HCT116 (cell line): ENCODE measurements at regions not wholly inside any gene's neighbourhood (a gene's known extent, or its start where the extent isn't known, plus 50 kb on each side); places are given as distances from the start of the nearest gene placed in this dataset.

Experiments used
- ATAC-seq: fragments of 200-7000 bp; cut with Tn5 transposase; 2 replicates; pipeline ENCODE4 v1.9.1; 2020; ENCODE audit warnings: mild to moderate bottlenecking, moderate library complexity
- BruUV-seq: library from RNA; stranded (reverse); fragments of 400-500 nt; replicated peaks from 2 replicates; lab custom pipeline; 2021; lab: Mats Ljungman, UMichigan
- CTCF ChIA-PET: fragments of 300-600 bp; sonication (Branson Sonifier 250); formaldehyde crosslinking; loops from one replicate; lab custom pipeline; 2021; ENCODE audit warnings: antibody characterized with exemption; lab: Charles Lee
- POLR2A ChIA-PET: fragments of 300-600, 350-600 bp; sonication (Branson Sonifier 250); formaldehyde crosslinking; loops from one replicate; lab custom pipeline; 2021; ENCODE audit warnings: antibody characterized with exemption; lab: Charles Lee
- RAD21 ChIA-PET, 2 experiments: fragments of 300-600 bp; sonication (Branson Sonifier 250); formaldehyde crosslinking; loops; one replicate each; lab custom pipeline; 2023; ENCODE audit warnings: low total read pairs in 2 of 2; ENCODE audit not compliant: uncharacterized antibody in 2 of 2, unreplicated experiment in 2 of 2, low non-redundant PET in 1 of 2; lab: Charles Lee
- DNase-seq: peaks from one replicate; pipeline ENCODE4 v3.0.0-alpha.2; 2010; ENCODE audit warnings: low read depth, low spot score
- H2AFZ ChIP-seq: fragments of 200-600 bp; shearing (Covaris generic), sonication (generic); 2 replicates; pipeline ENCODE4 v1.6.1; 2017; ENCODE audit warnings: low read depth, mixed run types, mixed read lengths, antibody characterized with exemption, low read length; ENCODE audit not compliant: poor library complexity, severe bottlenecking
- H3K27ac ChIP-seq: 2 replicates; pipeline ENCODE4 v1.5.1; 2012; ENCODE audit warnings: low read depth, low read length
- H3K27me3 ChIP-seq: fragments of 200-600 bp; sonication (generic); 2 replicates; pipeline ENCODE4 v1.6.1; 2016; ENCODE audit warnings: mixed run types, low read length, mixed read lengths; ENCODE audit not compliant: insufficient read depth
- H3K36me3 ChIP-seq, 2 experiments: fragments of 200-500 bp in 1 of 2; fragments of 200-600 bp in 1 of 2; sonication (Bioruptor generic) in 1 of 2; sonication (generic) in 1 of 2; 2 replicates each; pipeline versions ENCODE4 v1.5.1 to v1.6.1; 2014 to 2016; ENCODE audit warnings: low read length in 2 of 2, inconsistent platforms in 1 of 2, mixed read lengths in 1 of 2, mixed run types in 1 of 2; ENCODE audit not compliant: insufficient read depth in 2 of 2, control insufficient read depth in 1 of 2
- H3K4me1 ChIP-seq, 2 experiments: fragments of 200-600 bp in 1 of 2; sonication (generic) in 1 of 2; 2 replicates each; pipeline versions ENCODE4 v1.5.1 to v1.6.1; 2012 to 2017; ENCODE audit warnings: low read length in 2 of 2, inconsistent platforms in 1 of 2, mild to moderate bottlenecking in 1 of 2, mixed read lengths in 1 of 2, mixed run types in 1 of 2, moderate library complexity in 1 of 2; ENCODE audit not compliant: insufficient read depth in 2 of 2, control insufficient read depth in 1 of 2
- H3K4me2 ChIP-seq: fragments of 200-600 bp; sonication (generic); 2 replicates; pipeline ENCODE4 v1.6.1; 2017; ENCODE audit warnings: mixed run types, low read length, mixed read lengths
- H3K4me3 ChIP-seq, 2 experiments: fragments of 200-600 bp in 1 of 2; sonication (generic) in 1 of 2; replicated peaks in 1 of 2; 2 replicates each; pipeline ENCODE4 v1.5.1; 2011 to 2016; ENCODE audit warnings: low read length in 2 of 2, control low read depth in 1 of 2, low read depth in 1 of 2, mild to moderate bottlenecking in 1 of 2, mixed read lengths in 1 of 2, mixed run types in 1 of 2
- H3K79me2 ChIP-seq: fragments of 200-600 bp; sonication (generic); 2 replicates; pipeline ENCODE4 v1.6.1; 2017; ENCODE audit warnings: mild to moderate bottlenecking, mixed run types, low read length, moderate library complexity, mixed read lengths; ENCODE audit not compliant: insufficient read depth
- H3K9ac ChIP-seq: fragments of 200-600 bp; sonication (generic); 2 replicates; pipeline ENCODE4 v1.6.1; 2016; ENCODE audit warnings: low read length, mixed read lengths
- H3K9me2 ChIP-seq: fragments of 200-600 bp; sonication (generic), shearing (Covaris generic); 2 replicates; pipeline ENCODE4 v1.6.1; 2017; ENCODE audit warnings: mixed run types, mild to moderate bottlenecking, moderate library complexity; ENCODE audit not compliant: insufficient read depth
- H3K9me3 ChIP-seq, 2 experiments: fragments of 200-500 bp in 1 of 2; fragments of 200-600 bp in 1 of 2; sonication (Bioruptor generic) in 1 of 2; sonication (generic) in 1 of 2; 2 replicates each; pipeline ENCODE4 v1.6.1; 2014 to 2017; ENCODE audit warnings: low read length in 2 of 2, mixed read lengths in 2 of 2, inconsistent platforms in 1 of 2, low read depth in 1 of 2, mild to moderate bottlenecking in 1 of 2, mixed run types in 1 of 2, moderate library complexity in 1 of 2; ENCODE audit not compliant: control insufficient read depth in 1 of 2, insufficient read depth in 1 of 2
- H4K20me1 ChIP-seq: fragments of 200-600 bp; sonication (generic), shearing (Covaris generic); 2 replicates; pipeline ENCODE4 v1.6.1; 2017; ENCODE audit warnings: mixed run types, mild to moderate bottlenecking, moderate library complexity; ENCODE audit not compliant: insufficient read depth
- CEBPB ChIP-seq: IDR thresholded peaks from 2 replicates; pipeline ENCODE4 v1.6.1; 2012; ENCODE audit warnings: low read depth
- ELF1 ChIP-seq: IDR thresholded peaks from 2 replicates; pipeline ENCODE4 v1.6.1; 2012; ENCODE audit warnings: low read depth, borderline replicate concordance
- EZH2phosphoT487 ChIP-seq: fragments of 200-600 bp; IDR thresholded peaks from 2 replicates; pipeline ENCODE4 v1.6.1; 2018; ENCODE audit warnings: antibody characterized with exemption, borderline replicate concordance
- FOSL1 ChIP-seq: IDR thresholded peaks from 2 replicates; pipeline ENCODE4 v1.6.1; 2012; ENCODE audit warnings: low read depth
- JUND ChIP-seq: IDR thresholded peaks from 2 replicates; pipeline ENCODE4 v1.6.1; 2012
- POLR2A ChIP-seq: IDR thresholded peaks from 2 replicates; pipeline ENCODE4 v1.7.0; 2011; ENCODE audit warnings: borderline replicate concordance; ENCODE audit not compliant: insufficient read depth, insufficient read length; ENCODE audit errors: extremely low read depth
- RAD21 ChIP-seq: IDR thresholded peaks from 2 replicates; pipeline ENCODE4 v1.6.1; 2012; ENCODE audit warnings: low read depth, mild to moderate bottlenecking
- SP1 ChIP-seq: IDR thresholded peaks from 2 replicates; pipeline ENCODE4 v1.6.1; 2012; ENCODE audit warnings: low read depth
- YY1 ChIP-seq: IDR thresholded peaks from 2 replicates; pipeline ENCODE4 v1.6.1; 2011; ENCODE audit warnings: low read length, low read depth, moderate library complexity, mild to moderate bottlenecking; ENCODE audit not compliant: insufficient replicate concordance; ENCODE audit errors: extremely low read depth
- intact Hi-C: fragments of 100-400 bp; cut with micrococcal nuclease; formaldehyde crosslinking; loops from 2 replicates; pipeline ENCODE4 v1.10.0; 2022
- TF ChIP-seq, protein P1 (sequence below), 3 experiments: fragments of 200-600 bp in 1 of 3; sonication (generic) in 1 of 3; IDR thresholded peaks in 2 of 3; conservative IDR thresholded peaks in 1 of 3; 2 replicates each; pipeline ENCODE4 v1.5.1; 2012 to 2017; ENCODE audit warnings: low read depth in 2 of 3, low read length in 2 of 3, antibody characterized with exemption in 1 of 3, borderline replicate concordance in 1 of 3, control low read depth in 1 of 3, mild to moderate bottlenecking in 1 of 3, mixed read lengths in 1 of 3, mixed run types in 1 of 3, moderate library complexity in 1 of 3; ENCODE audit not compliant: insufficient read depth in 1 of 3

DNA sequence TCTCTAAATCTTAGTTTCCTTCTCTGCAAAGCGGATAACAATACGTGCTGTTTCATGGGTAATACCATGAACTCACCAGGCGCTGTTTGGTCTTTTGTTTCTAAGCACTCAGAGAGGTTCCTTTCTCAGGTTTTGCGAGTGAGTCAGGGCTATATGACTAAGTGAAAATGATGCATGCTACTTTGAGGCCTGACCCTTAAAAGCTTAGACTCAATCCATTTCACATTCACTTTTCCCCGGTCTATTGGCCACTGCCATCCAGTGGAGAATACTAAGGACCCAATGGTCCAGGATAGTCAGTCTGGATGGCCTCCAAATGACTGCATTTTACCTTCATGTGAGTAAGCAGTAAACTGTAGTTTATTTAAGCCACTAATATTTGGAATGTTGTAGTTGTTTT, 400.8 kb upstream of the SLIT2 start:
- no peaks in the 10 kb centered on the region for H3K27me3 ChIP-seq
- peak; percentile 31 for DNase-seq
- H3K9me3 ChIP-seq: no peaks in the 10 kb centered on the region
- H3K9me2 ChIP-seq: no peaks in the 10 kb centered on the region
- POLR2A ChIA-PET: no interaction called here
- CTCF ChIA-PET: no interaction called here
- no peaks in the 10 kb centered on the region for H3K36me3 ChIP-seq
- ATAC-seq: peak; percentile 60
- no peaks in the 10 kb centered on the region for H3K79me2 ChIP-seq
- RAD21 ChIA-PET: no interaction called here
- no peak overlapping the region for H3K27ac ChIP-seq
- no peak overlapping the region for H2AFZ ChIP-seq
- TF ChIP-seq EZH2phosphoT487 (no peak), FOSL1 (peak; percentile 36; the same call in 1 of the 2 replicates), SP1 (0 out of 2 replicates have a peak, but pooled peaks have one; percentile 7), ELF1 (no peak), YY1 (no peak), POLR2A (no peak), JUND (no peak), CEBPB (no peak), RAD21 (peak; percentile 35)
- TF ChIP-seq, protein P1, sequence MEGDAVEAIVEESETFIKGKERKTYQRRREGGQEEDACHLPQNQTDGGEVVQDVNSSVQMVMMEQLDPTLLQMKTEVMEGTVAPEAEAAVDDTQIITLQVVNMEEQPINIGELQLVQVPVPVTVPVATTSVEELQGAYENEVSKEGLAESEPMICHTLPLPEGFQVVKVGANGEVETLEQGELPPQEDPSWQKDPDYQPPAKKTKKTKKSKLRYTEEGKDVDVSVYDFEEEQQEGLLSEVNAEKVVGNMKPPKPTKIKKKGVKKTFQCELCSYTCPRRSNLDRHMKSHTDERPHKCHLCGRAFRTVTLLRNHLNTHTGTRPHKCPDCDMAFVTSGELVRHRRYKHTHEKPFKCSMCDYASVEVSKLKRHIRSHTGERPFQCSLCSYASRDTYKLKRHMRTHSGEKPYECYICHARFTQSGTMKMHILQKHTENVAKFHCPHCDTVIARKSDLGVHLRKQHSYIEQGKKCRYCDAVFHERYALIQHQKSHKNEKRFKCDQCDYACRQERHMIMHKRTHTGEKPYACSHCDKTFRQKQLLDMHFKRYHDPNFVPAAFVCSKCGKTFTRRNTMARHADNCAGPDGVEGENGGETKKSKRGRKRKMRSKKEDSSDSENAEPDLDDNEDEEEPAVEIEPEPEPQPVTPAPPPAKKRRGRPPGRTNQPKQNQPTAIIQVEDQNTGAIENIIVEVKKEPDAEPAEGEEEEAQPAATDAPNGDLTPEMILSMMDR (IDR thresholded peaks at IDR 0.05 in 2 of 3, conservative IDR thresholded peaks at IDR 0.05 in 1 of 3; ENCODE audit: borderline replicate concordance in 1 of 3, insufficient read depth in 1 of 3, low read depth in 2 of 3, low read length in 2 of 3): peak in 1 of 3 experiments; percentile 24; a peak in 1 of 6 replicates
- BruUV-seq: no TSS peak
- peaks cover 0 to 11% of the 10 kb centered on the region in 2 experiments; a peak in 1 of 4 replicates for H3K4me1 ChIP-seq
- H3K9ac ChIP-seq: no peak overlapping the region
- intact Hi-C loops: no loop called here
- H3K4me2 ChIP-seq: peak overlapping the region; percentile 10
- H3K4me3 ChIP-seq: no peak overlapping the region
- H4K20me1 ChIP-seq: no peaks in the 10 kb centered on the region
